ENCODE measurements at regions not wholly inside any gene's neighbourhood (a gene's known extent, or its start where the extent isn't known, plus 50 kb on each side); places are given as distances from the start of the nearest gene placed in this dataset.

DNA sequence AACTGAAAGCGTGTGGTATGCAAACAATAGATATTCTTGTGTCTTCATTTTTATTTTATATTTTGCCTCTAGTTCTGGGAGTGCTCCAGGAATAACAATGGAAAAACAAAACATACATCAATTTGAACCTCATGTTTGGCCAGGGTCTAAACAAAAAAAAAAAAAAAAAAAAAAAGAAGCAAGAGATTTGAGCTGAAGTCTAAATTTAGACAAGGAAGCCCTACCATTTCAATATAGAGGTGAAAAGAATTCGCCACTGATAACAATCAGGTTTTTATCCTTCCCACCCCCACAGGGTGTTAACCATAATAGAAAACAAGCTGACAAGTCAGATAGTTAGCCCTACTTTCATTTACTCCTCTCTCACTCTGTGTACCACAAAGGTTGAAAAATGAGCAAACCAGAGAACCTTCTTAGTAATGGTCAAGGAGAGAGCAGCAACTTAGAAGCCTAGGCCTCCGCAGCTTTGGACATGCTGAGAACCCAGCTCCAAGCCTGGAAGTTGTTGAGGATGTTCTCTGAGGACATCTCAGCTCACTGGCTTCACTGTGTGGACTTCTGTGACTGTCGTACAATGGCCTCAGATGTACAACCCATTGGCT lies 118.2 kb upstream of the HMHB1 start:
- TF ChIP-seq, protein P1, sequence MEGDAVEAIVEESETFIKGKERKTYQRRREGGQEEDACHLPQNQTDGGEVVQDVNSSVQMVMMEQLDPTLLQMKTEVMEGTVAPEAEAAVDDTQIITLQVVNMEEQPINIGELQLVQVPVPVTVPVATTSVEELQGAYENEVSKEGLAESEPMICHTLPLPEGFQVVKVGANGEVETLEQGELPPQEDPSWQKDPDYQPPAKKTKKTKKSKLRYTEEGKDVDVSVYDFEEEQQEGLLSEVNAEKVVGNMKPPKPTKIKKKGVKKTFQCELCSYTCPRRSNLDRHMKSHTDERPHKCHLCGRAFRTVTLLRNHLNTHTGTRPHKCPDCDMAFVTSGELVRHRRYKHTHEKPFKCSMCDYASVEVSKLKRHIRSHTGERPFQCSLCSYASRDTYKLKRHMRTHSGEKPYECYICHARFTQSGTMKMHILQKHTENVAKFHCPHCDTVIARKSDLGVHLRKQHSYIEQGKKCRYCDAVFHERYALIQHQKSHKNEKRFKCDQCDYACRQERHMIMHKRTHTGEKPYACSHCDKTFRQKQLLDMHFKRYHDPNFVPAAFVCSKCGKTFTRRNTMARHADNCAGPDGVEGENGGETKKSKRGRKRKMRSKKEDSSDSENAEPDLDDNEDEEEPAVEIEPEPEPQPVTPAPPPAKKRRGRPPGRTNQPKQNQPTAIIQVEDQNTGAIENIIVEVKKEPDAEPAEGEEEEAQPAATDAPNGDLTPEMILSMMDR (optimal IDR thresholded peaks at IDR 0.05 in 1 of 3, IDR thresholded peaks at IDR 0.05 in 1 of 3, conservative IDR thresholded peaks at IDR 0.05 in 1 of 3; ENCODE audit: extremely low read depth in 1 of 3, insufficient read depth in 2 of 3, low read length in 3 of 3) = no peak
- TF ChIP-seq EZH2 (IDR thresholded peaks at IDR 0.05; ENCODE audit: low read length) = no peak
